ENCODE measurements at regions not wholly inside any gene's neighbourhood (a gene's known extent, or its start where the extent isn't known, plus 50 kb on each side); places are given as distances from the start of the nearest gene placed in this dataset.

DNA sequence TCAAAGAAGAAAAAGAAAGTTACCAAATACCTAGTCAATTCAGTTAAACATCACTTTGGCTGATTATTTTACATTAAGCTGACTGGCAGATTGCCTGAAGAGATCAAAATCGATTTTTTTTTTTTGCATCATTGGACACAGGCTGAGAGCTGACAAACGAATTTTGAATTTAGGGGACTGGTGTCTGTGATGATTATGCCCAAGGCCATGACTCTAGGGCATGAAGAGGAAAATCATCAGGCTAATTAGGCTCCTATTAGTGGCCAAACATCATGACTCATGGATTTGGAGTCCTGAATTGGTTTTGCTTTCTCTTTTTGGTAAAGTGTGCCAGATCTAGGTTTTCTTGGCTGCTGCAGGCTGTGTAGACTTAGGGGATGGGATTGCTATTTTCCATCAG lies 829.3 kb upstream of the LCORL start:
- no peak for TF ChIP-seq TAF1 (IDR thresholded peaks at IDR 0.05; ENCODE audit: borderline replicate concordance, insufficient read depth, low read length)
- no peak for TF ChIP-seq POLR2AphosphoS5 (IDR thresholded peaks at IDR 0.05; ENCODE audit: low read depth, low read length)
- TF ChIP-seq, protein P1, sequence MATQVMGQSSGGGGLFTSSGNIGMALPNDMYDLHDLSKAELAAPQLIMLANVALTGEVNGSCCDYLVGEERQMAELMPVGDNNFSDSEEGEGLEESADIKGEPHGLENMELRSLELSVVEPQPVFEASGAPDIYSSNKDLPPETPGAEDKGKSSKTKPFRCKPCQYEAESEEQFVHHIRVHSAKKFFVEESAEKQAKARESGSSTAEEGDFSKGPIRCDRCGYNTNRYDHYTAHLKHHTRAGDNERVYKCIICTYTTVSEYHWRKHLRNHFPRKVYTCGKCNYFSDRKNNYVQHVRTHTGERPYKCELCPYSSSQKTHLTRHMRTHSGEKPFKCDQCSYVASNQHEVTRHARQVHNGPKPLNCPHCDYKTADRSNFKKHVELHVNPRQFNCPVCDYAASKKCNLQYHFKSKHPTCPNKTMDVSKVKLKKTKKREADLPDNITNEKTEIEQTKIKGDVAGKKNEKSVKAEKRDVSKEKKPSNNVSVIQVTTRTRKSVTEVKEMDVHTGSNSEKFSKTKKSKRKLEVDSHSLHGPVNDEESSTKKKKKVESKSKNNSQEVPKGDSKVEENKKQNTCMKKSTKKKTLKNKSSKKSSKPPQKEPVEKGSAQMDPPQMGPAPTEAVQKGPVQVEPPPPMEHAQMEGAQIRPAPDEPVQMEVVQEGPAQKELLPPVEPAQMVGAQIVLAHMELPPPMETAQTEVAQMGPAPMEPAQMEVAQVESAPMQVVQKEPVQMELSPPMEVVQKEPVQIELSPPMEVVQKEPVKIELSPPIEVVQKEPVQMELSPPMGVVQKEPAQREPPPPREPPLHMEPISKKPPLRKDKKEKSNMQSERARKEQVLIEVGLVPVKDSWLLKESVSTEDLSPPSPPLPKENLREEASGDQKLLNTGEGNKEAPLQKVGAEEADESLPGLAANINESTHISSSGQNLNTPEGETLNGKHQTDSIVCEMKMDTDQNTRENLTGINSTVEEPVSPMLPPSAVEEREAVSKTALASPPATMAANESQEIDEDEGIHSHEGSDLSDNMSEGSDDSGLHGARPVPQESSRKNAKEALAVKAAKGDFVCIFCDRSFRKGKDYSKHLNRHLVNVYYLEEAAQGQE (IDR thresholded peaks at IDR 0.05; ENCODE audit: insufficient read depth in 1 of 2, low read depth in 2 of 2, low read length in 2 of 2) = no peak
- TF ChIP-seq SIN3A (IDR thresholded peaks at IDR 0.05; ENCODE audit: borderline replicate concordance, insufficient read depth, low read length) = no peak
- no peak for TF ChIP-seq FOXP2 (optimal IDR thresholded peaks at IDR 0.05; ENCODE audit: borderline replicate concordance, extremely low read depth, extremely low read length, insufficient read depth)

All from PFSK-1 (cell line).